MCF 10A (cell line): ENCODE measurements at regions not wholly inside any gene's neighbourhood (a gene's known extent, or its start where the extent isn't known, plus 50 kb on each side); places are given as distances from the start of the nearest gene placed in this dataset.

Source experiments
- BruUV-seq: library from RNA; stranded (reverse); fragments of 400-500 nt; replicated peaks from 2 replicates; lab custom pipeline; 2021; lab: Mats Ljungman, UMichigan
- CTCF ChIA-PET: fragments of 300-600 bp; sonication (Branson Sonifier 250); formaldehyde crosslinking; extraction: SDS; loops from one replicate; lab custom pipeline; 2021; ENCODE audit warnings: antibody characterized with exemption, inconsistent platforms; lab: Yijun Ruan, JAX
- POLR2A ChIA-PET: fragments of 300-600, 350-650 bp; sonication (Branson Sonifier 250); formaldehyde crosslinking; extraction: SDS; loops from one replicate; lab custom pipeline; 2020; ENCODE audit warnings: antibody characterized with exemption, inconsistent platforms; lab: Yijun Ruan, JAX
- DNase-seq: peaks from one replicate; pipeline ENCODE4 v3.0.0-alpha.2; 2018; ENCODE audit not compliant: unreplicated experiment
- H3K27ac Mint-ChIP-seq: one replicate; pipeline ENCODE4 v1.8.0; 2022; ENCODE audit warnings: mild to moderate bottlenecking, low read depth, mixed read lengths; ENCODE audit not compliant: unreplicated experiment
- H3K27me3 Mint-ChIP-seq: one replicate; pipeline ENCODE4 v1.8.0; 2022; ENCODE audit warnings: mixed read lengths; ENCODE audit not compliant: insufficient read depth, unreplicated experiment
- H3K36me3 Mint-ChIP-seq: one replicate; pipeline ENCODE4 v1.8.0; 2022; ENCODE audit warnings: mild to moderate bottlenecking, moderate library complexity, mixed read lengths; ENCODE audit not compliant: insufficient read depth, unreplicated experiment
- H3K4me1 Mint-ChIP-seq: one replicate; pipeline ENCODE4 v1.8.0; 2022; ENCODE audit warnings: mixed read lengths; ENCODE audit not compliant: insufficient read depth, unreplicated experiment
- H3K4me3 Mint-ChIP-seq: one replicate; pipeline ENCODE4 v1.8.0; 2022; ENCODE audit warnings: mild to moderate bottlenecking, moderate library complexity, mixed read lengths; ENCODE audit not compliant: unreplicated experiment
- H3K9me3 Mint-ChIP-seq: one replicate; pipeline ENCODE4 v1.8.0; 2022; ENCODE audit warnings: mixed read lengths; ENCODE audit not compliant: unreplicated experiment
- CTCF ChIP-seq: fragments of 200-600 bp; IDR thresholded peaks from one replicate; pipeline ENCODE4 v1.8.0; 2022; ENCODE audit warnings: antibody characterized with exemption, mild to moderate bottlenecking; ENCODE audit not compliant: unreplicated experiment
- intact Hi-C: fragments of 100-400 bp; cut with micrococcal nuclease; formaldehyde crosslinking; loops from 2 replicates; pipeline ENCODE4 v1.14.1; 2022

- ChIA-PET POLR2A (interaction anchor here (0.6 to 0.8 kb wide), 2 partner anchors 12 to 751 kb away, joined by 3 read pairs; no protein-coding TSS in a partner anchor), CTCF (interaction anchor here (0.7 kb wide), 1 partner anchor 40 kb away, joined by 4 read pairs; no protein-coding TSS in a partner anchor)
- Mint-ChIP-seq H3K4me1 (peaks cover 9% of the 10 kb centered on the region), H3K4me3 (no peak overlapping the region), H3K27me3 (no peaks in the 10 kb centered on the region), H3K36me3 (no peaks in the 10 kb centered on the region), H3K9me3 (no peaks in the 10 kb centered on the region), H3K27ac (no peak overlapping the region)
- BruUV-seq: no TSS peak
- intact Hi-C loops: no loop called here
- DNase-seq: peak; percentile 46
- no peak for TF ChIP-seq CTCF
Measured at GRCh38 chr2:144132357-144132756, 387.6 kb downstream of the ZEB2 start.

GRCh38 chr2:144131042-144131441 lies 388.9 kb downstream of the ZEB2 start:
- H3K27ac Mint-ChIP-seq: no peak overlapping the region
- no peak overlapping the region for H3K4me3 Mint-ChIP-seq
- no peaks in the 10 kb centered on the region for H3K9me3 Mint-ChIP-seq
- H3K36me3 Mint-ChIP-seq: no peaks in the 10 kb centered on the region
- peak; percentile 31 for DNase-seq
- H3K4me1 Mint-ChIP-seq: peaks cover 9% of the 10 kb centered on the region
- TF ChIP-seq CTCF: no peak
- no TSS peak for BruUV-seq
- no peaks in the 10 kb centered on the region for H3K27me3 Mint-ChIP-seq
- intact Hi-C loops: no loop called here
- ChIA-PET CTCF (no interaction called here), POLR2A (no interaction called here)

- Mint-ChIP-seq H3K27me3 (no peaks in the 10 kb centered on the region), H3K9me3 (no peaks in the 10 kb centered on the region), H3K36me3 (peaks cover 3% of the 10 kb centered on the region), H3K4me3 (no peak overlapping the region), H3K4me1 (peaks cover 9% of the 10 kb centered on the region), H3K27ac (no peak overlapping the region)
- CTCF ChIA-PET: interaction anchor here (0.6 kb wide), 1 partner anchor 160 kb away, joined by 3 read pairs; no protein-coding TSS in a partner anchor
- TF ChIP-seq CTCF: no peak
- DNase-seq: no peak
- POLR2A ChIA-PET: interaction anchor here (0.7 kb wide), 1 partner anchor 10 kb away, joined by 3 read pairs; no protein-coding TSS in a partner anchor
- no TSS peak for BruUV-seq
- intact Hi-C loops: no loop called here
Measured at GRCh38 chr2:144130551-144130950, 389.4 kb downstream of the ZEB2 start.

GRCh38 chr2:144128130-144128746 lies 391.7 kb downstream of the ZEB2 start:
- Mint-ChIP-seq H3K27ac (no peak overlapping the region), H3K4me3 (no peak overlapping the region), H3K27me3 (no peaks in the 10 kb centered on the region), H3K36me3 (peaks cover 6% of the 10 kb centered on the region), H3K9me3 (no peaks in the 10 kb centered on the region), H3K4me1 (peaks cover 9% of the 10 kb centered on the region)
- CTCF ChIA-PET: no interaction called here
- intact Hi-C loops: no loop called here
- no peak for DNase-seq
- TF ChIP-seq CTCF: no peak
- POLR2A ChIA-PET: no interaction called here
- BruUV-seq: no TSS peak
